Fibroblast of peridontal ligament (primary cell): ENCODE measurements at regions not wholly inside any gene's neighbourhood (a gene's known extent, or its start where the extent isn't known, plus 50 kb on each side); places are given as distances from the start of the nearest gene placed in this dataset.
"Not testable (repeated sequence)": the region's sequence is repeated elsewhere in the genome, so short reads cannot be mapped to it uniquely, and the experiment has no call there.

Experiments
- DNase-seq: peaks from one replicate; pipeline ENCODE4 v3.0.0-alpha.2; 2010; ENCODE audit errors: extremely low read depth

DNA sequence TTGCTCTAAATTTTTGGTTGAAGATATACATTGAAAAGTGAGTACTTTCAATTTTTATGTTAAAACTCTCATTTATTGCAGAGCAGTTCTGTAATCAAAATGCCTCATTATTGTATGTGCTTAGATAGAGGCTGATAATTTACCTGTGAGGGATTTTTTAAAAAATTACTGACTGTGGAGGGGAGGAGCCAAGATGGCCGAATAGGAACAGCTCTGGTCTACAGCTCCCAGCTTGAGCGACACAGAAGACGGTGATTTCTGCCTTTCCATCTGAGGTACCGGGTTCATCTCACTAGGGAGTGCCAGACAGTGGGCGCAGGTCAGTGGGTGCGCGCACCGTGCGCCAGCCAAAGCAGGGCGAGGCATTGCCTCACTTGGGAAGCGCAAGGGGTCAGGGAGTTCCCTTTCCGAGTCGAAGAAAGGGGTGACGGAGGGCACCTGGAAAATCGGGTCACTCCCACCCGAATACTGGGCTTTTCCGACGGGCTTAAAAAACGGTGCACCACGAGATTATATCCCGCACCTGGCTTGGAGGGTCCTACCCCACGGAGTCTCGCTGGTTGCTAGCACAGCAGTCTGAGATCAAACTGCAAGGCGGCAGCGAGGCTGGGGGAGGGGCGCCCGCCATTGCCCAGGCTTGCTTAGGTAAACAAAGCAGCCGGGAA is 89.4 kb downstream of the DDX11 start:
- not testable (repeated sequence) for DNase-seq

DNA sequence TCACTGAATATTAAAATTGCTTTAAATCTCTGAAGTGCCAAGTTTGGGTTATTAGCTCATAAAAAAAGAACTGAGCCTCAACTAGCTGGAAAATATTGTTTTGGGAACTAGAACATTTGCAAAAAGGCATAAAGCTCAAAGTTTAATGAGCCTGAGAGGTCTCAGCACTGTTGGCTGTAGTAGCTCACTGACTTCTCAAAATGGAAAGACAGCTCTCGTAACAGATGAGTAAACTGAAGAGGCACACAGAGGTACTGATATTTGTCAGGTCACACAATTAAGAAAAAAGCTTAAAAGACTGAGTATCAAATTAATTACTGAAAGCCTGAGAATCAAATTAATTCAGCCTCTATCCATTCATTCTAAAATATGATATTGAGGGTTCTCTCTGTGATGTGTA is 100.6 kb downstream of the DDX11 start:
- DNase-seq, result not testable (repeated sequence)

DNA sequence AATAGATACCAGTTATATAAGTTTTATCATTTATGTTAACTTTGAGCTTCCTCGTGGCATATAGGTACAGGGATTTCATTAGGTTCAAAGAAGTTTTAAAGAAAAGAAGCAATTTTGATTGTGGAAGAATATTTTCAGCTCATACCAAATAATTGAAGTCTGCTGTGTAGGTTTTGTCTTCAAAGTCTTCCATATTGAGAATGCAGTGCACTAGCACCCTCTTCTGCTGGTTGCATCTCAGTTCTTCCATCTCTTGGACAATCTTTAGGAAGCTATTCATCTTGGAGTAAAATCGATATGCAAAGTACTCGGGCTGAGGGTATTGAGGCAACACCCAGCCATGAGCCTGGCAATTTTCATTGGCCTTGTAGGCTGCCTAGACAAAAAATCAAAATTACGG is 103.9 kb downstream of the DDX11 start:
- DNase-seq, result peak; percentile 0

DNA sequence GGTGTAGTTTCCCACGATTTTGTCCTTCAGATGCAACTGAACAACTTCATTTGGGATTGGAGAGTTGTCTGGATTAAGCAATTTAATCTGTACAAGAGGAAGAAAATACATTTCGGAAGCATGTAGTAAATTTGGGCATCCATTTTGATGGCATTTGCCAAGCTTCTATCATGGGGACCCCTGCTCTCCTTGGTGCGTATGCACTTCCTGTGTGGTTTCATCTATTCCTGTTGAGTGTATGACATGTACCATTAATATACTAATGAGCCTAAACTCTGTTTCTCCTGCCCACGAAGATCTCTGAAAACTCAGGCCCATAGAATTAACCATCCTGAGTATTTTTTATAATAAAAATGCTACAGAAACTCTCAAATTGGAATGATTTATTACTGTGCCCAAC is 105.2 kb downstream of the DDX11 start:
- not testable (repeated sequence) for DNase-seq

DNA sequence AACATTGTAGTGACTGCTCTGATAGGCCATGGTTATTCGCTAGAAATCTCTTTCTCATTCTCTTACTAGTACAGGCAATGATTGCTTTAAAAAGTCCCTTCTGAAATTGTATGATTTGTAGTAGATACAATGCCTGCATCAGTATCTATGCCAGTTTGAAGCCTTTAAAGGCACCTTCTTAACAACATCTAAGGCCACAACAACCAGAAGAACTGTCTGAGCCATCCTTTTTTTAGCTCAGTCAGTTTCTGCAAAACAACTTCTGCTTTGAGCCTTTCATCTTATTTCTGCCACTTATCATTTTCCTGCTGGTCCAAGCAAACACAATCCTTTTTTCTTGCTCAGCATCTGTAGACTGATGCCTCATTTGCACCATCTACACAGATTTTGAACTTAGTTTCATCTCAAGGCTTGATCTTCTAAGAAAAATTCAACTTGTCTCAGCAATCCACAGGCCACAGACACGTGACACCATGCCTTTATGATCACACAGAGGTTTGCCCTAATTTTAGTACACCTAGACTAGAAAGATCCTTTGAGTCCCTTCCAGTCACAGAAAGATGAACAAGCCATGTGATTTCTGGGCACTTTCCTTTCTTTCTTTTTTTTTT is 106.1 kb downstream of the DDX11 start:
- DNase-seq, result not testable (repeated sequence)

DNA sequence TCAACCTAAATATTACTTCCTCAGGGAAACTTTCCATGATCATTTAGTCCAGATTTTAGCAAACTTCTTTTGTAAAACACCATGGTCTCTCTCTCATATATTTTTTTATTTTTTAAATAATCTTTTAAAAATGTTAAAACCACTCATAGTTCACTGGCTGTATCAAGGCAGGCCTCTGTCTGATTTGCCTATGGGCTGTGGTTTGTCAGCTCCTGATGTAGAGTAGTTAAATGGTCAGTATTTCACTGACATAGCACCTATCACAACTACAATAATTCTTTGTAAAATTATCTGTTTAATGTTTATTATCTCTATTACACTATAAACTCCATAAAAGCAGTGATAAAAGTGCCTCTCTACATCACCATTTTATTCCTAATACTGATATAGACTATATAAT is 108.9 kb downstream of the DDX11 start:
- DNase-seq, result not testable (repeated sequence)

DNA sequence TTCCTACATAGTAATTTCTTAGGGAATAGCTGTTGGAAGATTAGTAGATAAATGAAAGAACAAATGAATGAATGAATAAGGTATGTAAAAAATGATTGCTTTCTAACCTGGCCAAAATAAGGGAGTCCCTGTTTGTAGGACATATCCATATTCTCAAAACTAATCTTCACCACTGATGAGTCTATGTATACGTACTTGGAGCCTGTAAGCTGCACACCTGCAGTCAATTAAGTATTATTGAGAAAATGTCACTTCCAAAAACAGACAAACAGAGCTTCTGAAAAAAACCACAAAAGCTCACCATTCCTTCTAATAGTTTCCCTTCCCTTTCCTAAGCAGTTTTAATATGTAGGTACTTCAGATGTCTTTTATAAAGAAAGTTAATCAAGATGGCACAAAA is 109.4 kb downstream of the DDX11 start:
- DNase-seq, result not testable (repeated sequence)

DNA sequence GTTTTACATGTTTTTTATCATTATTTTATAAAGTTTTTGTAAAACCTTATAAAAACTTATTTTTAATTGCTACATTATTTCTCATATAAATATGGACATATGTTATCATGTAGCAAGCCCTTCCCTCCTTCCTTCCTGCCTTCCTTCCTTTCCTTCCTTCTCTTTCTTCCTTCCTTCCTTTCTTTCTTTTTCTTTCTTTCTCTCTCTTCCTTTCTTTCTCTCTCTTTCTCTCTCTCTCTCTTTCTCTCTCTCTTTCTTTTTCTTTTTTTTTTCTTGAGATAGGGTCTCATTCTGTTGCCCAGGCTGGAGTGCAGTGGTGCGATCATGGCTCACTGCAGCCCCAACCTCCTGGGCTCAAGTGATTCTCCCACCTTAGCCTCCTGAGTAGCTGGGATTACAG is 110.2 kb downstream of the DDX11 start:
- not testable (repeated sequence) for DNase-seq

DNA sequence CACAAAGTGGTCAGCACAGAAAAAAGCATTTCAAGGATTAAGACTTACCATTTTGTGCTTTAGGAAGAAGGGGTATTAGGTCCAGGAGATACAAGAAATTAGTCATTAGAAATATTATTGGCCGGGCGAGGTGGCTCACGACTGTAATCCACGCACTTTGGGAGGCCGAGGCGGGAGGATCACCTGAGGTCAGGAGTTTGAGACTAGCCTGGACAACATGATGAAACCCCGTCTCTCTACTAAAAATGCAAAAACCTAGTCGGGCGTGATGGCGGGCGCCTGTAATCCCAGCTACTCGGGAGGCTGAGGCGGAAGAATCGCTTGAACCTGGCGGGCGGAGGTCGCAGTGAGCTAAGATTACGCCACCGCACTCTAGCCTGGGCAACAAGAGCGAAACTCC is 111.0 kb downstream of the DDX11 start:
- DNase-seq, result not testable (repeated sequence)

DNA sequence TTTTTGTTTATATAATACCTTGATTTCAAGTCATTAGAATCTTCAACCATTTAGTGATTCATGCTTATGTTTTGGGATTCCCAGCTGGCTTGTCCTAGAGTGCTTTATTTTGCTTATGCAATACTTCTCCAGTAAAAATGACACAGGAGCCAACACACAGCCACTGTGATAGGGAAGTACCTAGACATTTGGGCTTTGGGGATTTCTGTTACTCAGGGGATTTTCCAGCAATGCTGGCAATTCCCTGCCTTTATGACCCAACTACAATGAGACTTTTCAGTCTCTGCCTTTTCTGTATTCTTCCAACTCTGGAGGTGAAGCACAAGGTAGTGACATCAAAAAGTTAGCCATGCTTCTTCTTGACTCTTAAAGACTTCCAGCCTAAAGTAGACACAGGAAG is 119.0 kb downstream of the DDX11 start:
- DNase-seq, result not testable (repeated sequence)

DNA sequence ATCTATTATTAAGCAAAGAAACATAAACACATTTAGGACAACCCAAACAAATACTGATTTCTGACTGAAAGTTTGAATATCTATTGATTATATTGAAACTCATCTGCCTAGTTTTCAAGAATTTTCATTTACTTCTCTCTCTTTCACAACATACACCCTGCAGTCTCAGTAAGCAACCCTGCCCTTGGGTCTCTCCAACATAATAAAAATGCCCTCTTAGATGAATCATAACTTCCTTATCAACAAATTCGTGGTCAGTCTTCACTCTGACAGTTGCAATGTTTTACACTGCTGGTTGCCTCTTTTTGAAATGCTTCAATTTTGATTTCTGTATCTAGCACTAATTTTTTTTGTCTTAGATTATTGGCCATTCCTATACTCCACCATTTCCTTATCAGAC is 122.0 kb downstream of the DDX11 start:
- not testable (repeated sequence) for DNase-seq

DNA sequence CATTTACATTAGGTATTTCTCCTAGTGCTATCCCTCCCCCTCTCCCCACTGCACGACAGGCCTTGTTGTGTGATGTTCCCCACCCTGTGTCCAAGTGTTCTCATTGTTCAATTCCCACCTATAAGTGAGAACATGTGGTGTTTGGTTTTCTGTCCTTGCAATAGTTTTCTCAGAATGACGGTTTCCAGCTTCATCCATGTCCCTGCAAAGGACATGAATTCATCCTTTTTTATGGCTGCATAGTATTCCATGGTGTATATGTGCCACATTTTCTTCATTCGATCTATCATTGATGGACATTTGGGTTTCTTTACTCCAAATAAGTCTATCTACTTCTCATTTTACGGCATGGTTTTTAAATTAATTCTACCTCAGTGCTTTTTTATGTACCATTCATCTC is 125.8 kb downstream of the DDX11 start:
- DNase-seq, result not testable (repeated sequence)

DNA sequence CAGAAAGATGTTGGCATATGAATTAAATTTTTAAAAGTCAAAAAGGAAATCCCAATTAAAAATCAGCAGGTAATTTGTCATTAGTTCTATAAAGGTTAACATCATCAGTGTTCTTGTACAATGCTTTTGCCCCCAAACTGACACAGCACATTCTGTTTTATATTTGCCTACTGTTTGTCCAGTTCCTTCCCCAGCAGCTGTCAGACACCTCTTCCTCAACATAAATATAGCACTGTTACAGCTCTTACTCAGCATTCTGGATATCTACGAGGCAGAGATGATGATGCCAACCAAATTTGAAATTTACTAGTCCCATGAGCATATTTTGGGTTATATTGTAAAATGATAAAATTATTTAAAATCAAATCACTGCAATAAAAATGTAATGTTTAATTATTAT is 124.6 kb downstream of the SINHCAF start:
- no peak for DNase-seq

DNA sequence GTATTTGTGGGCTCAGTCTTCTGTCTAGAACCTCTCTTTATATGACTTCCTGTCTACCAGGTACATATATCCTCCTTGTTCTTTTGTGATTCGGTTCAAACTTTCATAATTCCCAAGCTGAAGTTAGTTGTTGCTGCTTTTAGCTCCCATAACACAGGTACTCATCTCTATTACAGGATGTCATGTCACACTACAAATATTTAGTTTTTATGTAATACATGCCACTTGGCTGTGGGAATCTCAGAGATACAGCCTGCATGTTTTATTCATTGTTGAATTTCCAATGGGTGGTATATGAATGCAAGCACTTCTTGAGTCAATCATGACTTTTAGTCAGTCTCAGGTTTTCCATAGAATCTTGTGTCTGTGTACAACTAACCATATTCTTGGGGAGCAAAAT is 122.7 kb downstream of the SINHCAF start:
- DNase-seq, result no peak

DNA sequence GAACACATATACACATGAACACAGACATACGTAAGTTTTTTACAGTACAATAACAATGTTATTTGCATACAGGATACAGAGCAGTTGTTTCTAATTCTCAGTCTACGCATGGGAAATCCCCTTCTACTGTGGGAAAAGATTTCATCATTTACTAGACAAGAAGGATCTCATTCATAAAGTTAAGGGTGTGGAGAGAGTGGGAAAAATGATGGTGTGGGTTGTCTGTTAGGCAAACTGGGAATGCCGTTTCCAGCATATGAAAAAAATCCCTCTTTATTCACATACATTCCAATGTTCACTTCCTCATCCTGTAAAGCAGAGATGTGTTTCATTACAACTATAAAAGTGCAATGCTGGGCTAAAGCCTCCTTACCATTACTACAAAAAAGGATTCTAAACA is 120.9 kb downstream of the SINHCAF start:
- DNase-seq, result peak; percentile 38

DNA sequence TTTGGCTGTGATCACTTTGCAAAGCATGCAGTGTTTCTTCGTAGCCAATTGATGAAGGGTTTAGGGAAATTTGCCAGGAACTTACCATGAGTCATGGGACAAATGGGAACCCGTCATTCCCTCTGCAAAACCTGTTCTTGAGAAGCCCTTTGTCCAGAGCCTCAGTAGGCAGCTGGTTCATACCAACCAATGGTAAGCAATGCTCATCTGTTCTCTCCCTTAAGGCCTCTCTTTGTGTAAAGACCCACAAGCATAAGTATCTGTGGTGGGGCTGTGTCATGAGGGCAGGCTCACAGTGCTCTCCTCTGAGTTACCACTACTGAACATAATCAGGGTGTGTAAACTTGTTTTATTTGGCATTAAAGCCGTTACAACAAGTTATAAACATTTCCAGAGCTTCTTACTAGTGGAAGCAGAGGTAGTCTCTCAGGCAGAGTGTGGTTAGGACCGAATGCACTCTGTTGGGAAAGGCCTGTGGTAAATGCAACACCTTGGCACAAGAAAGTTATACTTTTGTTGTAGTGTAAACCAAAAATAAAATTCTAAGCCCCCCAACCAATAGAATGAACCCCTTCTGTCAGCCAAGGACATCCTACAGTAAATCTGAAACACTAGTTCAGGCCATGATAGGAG is 119.8 kb downstream of the SINHCAF start:
- DNase-seq, result peak; percentile 5

DNA sequence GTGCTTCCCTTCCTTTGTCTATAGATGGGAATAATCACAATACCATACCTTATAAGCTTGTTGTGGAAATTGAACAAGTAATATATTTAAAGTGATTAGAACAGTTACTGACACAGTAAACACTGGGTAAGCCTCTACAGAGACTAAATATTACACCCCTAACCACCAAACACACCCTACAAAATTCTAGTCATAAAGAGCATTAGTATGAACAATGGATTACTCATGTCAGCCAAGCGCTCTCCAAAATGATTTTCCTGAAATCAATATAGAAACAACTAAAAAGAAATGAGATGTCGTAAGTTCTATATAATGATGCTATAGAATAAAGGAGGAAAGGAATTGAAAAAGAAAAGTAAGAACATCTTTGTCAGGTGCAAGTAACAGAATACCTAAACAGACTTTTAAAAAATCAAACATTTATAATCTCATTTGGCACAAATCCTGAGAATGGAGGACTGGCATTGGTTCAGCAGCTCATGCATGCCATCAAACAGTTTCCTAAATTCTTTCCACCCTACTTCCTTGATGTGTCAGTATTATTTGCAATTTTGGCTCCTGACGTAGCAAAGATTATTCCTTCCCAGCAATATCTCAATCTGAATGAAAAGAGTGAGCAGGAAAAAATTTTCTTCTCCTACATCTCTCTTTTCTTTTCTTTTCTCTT is 118.0 kb downstream of the SINHCAF start:
- DNase-seq, result no peak

DNA sequence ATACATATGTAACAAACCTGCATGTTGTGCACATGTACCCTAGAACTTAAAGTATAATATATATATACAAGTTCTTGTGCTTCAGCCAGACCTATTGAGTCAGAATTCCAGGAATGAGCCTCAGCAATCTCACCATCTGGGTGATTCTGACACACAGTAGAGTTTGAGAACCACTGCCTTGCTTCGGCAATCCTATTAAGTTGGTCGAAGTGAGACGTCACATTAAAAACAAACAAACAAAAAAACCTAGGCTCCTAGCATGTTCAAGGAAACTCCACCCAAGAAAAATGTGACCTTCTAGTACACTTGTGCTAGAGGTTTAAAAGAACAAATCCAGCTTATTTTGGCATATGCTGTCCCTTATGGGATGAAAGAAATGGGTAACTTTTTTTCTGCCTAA is 115.8 kb downstream of the SINHCAF start:
- no peak for DNase-seq

DNA sequence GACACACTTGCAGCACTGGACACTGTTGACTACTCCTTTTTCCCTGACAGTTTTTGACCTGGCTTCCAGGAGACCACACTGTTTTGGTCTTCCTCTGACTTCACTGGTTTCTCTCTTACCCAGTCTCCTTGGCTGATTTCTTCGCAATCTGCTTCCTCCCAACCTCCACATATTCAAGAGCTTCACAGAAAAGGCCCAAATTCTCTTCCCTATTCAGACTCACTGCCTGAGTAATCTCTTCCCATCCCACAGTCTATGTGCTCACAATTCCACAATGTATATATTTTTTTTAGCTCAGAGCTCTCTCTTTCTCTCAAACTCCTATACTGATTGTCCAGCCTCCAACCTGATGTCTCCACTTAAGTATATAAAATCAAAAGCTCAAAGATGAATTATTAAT is 115.4 kb downstream of the SINHCAF start:
- DNase-seq, result no peak

DNA sequence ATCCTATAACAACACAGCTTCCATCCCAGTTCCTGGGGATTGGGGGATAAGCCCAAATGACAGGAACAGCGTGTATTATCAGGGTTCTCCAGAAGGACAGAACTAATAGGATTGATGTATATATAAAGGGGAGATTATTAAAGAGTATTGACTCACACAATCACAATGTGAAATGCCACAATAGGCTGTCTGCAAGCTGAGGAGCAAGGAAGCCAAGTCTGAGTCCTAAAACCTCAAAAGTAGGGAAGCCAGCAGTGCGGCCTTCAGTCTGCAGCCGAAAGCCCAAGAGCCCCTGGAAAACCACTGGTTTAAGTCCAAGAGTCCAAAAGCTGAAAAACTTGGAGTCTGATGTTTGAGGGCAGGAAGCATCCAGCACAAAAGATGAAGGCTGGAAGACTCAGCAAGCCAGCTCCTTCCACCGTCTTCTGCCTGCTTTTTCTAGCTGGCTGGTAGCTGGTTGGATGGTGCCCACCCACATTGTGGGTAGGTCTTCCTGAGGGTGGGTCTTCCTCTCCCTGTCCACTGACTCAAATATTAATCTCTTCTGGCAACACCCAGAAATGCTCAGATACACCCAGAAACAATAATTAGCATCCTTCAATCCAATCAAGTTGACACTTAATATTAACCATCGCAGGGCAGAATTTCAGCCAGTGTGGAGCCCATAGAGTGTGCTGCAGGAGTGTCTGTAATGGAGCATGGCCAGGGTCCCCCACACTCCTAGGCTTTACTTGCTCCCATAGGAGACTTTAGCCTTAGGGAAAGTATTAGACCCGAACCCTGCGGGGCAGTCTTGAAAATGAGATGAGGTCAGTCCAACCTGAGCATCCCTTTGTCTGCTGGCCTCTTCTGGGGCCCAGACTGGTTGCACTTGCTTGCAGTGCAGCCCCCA is 111.1 kb downstream of the SINHCAF start:
- no peak for DNase-seq

DNA sequence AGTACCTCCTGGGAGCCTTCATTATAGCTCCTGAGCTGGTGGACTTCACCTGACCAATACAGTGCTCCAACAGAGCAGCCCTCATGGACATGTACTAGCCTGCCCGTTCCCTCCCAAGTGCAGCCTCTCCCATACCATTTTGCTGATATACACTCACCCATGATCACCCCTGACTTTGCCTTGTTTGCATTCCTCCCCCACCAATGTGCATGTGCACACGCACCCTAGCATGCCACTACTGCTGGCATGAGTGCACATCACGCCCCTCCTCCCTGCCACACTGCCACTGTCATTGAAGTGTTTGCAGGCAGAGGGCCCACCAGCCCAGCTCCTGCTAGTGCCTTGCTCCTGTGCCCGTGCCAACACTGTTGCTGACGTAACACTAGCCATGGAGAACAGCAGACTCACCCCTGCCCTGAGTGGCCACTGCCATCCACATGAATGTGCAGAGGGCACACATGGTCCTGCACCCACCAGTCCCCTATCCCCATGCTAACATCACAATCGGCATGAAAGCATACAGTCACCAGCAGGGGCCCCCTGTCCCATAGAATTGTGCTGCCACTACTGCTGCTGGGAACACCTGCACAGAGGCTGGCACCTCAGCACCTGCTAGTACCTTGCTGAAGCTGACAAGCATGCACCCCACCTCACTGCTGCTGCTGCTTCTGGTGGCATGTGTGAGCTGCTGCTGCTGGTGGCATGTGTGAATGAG is 110.3 kb downstream of the SINHCAF start:
- no peak for DNase-seq
